PFSK-1 (cell line): ENCODE measurements at regions not wholly inside any gene's neighbourhood (a gene's known extent, or its start where the extent isn't known, plus 50 kb on each side); places are given as distances from the start of the nearest gene placed in this dataset.

Experiments
- FOXP2 ChIP-seq: optimal IDR thresholded peaks from 2 replicates; pipeline ENCODE3; 2011; ENCODE audit warnings: borderline replicate concordance, control low read depth, inconsistent platforms; ENCODE audit not compliant: insufficient read depth; ENCODE audit errors: extremely low read length, extremely low read depth
- POLR2AphosphoS5 ChIP-seq: IDR thresholded peaks from 2 replicates; pipeline ENCODE4 v1.6.1; 2012; ENCODE audit warnings: low read depth, mild to moderate bottlenecking, control low read depth, low read length, moderate library complexity
- REST ChIP-seq, 2 experiments: IDR thresholded peaks; 2 replicates each; pipeline versions ENCODE4 v1.6.1 to v1.8.0; 2011 to 2012; ENCODE audit warnings: low read depth in 2 of 2, low read length in 2 of 2, control low read depth in 1 of 2, inconsistent platforms in 1 of 2, mild to moderate bottlenecking in 1 of 2, moderate library complexity in 1 of 2; ENCODE audit not compliant: insufficient read depth in 1 of 2
- SIN3A ChIP-seq: IDR thresholded peaks from 2 replicates; pipeline ENCODE4 v1.6.1; 2012; ENCODE audit warnings: mild to moderate bottlenecking, low read length, moderate library complexity, borderline replicate concordance; ENCODE audit not compliant: insufficient read depth
- TAF1 ChIP-seq: IDR thresholded peaks from 2 replicates; pipeline ENCODE4 v1.6.1; 2012; ENCODE audit warnings: low read length, control low read depth, borderline replicate concordance; ENCODE audit not compliant: insufficient read depth

DNA sequence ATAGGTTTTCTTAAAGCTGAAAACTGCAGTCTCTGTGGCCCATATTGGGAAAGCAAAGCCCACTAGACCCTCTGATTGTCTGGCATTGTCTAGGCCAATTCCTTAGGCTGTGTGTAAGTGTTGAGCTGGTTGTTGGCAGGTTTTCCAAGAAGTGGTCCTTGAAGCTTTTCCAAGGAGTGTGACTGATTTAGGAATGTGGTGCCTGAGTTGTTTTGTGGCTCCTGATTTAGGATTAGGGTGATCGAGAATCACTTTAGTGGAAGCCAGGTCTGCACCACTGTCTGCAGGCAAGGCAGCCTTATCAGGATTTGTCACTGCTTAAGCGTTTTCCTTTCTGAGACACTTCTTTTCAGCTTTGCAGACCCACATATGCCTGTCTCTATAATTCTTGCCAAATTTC, 339.0 kb upstream of the DDX53 start:
- TF ChIP-seq SIN3A, result no peak
- TF ChIP-seq POLR2AphosphoS5, result no peak
- TF ChIP-seq REST (IDR thresholded peaks at IDR 0.05; ENCODE audit: insufficient read depth in 1 of 2, low read depth in 2 of 2, low read length in 2 of 2), result no peak
- no peak for TF ChIP-seq FOXP2
- TF ChIP-seq TAF1, result no peak

DNA sequence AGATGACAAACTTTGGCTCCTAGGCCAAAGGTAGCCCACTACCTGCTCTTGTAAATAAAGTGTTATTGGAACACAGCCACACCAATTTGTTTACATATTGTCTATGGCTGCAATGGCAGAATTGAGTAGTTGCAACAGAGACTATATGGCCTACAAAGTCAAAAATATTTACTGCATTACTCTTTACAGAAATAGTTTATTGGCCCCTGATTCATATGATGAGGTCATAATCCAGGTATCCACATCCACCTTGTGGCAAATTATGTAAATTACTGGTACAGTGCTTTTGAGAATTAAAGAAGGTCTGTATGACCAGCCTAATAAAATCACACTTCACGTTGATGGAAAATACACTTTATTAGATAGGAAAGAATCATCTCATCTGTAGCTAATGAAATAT, 337.0 kb upstream of the DDX53 start:
- TF ChIP-seq POLR2AphosphoS5 (no peak), TAF1 (no peak), SIN3A (no peak), FOXP2 (no peak), REST (IDR thresholded peaks at IDR 0.05; ENCODE audit: insufficient read depth in 1 of 2, low read depth in 2 of 2, low read length in 2 of 2) (no peak)

GRCh38 chrX:22664826-22665225, 334.9 kb upstream of the DDX53 start:
- TF ChIP-seq SIN3A, result no peak
- TF ChIP-seq REST (IDR thresholded peaks at IDR 0.05; ENCODE audit: insufficient read depth in 1 of 2, low read depth in 2 of 2, low read length in 2 of 2), result no peak
- no peak for TF ChIP-seq POLR2AphosphoS5
- no peak for TF ChIP-seq FOXP2
- TF ChIP-seq TAF1, result no peak

DNA sequence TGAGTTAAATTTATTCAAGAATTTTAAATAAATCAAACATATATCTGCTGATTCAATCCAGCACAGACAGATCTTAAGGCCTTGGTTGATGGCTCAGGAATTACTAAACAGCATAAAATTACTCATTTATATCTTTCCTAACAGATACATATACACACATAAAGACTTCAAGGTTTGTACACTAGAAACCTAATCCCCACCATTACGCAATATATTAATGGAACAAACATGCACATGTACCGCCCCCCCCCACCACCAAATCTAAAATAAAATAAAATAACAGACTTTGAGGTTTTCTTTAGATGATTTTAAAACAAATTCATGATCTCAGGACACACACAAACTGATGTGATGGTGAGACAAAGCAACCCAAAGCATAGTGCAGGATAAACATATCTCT, 333.9 kb upstream of the DDX53 start:
- TF ChIP-seq TAF1, result no peak
- no peak for TF ChIP-seq REST (IDR thresholded peaks at IDR 0.05; ENCODE audit: insufficient read depth in 1 of 2, low read depth in 2 of 2, low read length in 2 of 2)
- no peak for TF ChIP-seq POLR2AphosphoS5
- no peak for TF ChIP-seq SIN3A
- no peak for TF ChIP-seq FOXP2

- no peak for TF ChIP-seq POLR2AphosphoS5
- TF ChIP-seq SIN3A, result no peak
- TF ChIP-seq FOXP2, result no peak
Measured at GRCh38 chrX:22666441-22666840, 333.3 kb upstream of the DDX53 start.
